ENCODE measurements at regions not wholly inside any gene's neighbourhood (a gene's known extent, or its start where the extent isn't known, plus 50 kb on each side); places are given as distances from the start of the nearest gene placed in this dataset.
A peak's percentile ranks its signal among the peaks of the same experiment; 100 is the strongest.

DNA sequence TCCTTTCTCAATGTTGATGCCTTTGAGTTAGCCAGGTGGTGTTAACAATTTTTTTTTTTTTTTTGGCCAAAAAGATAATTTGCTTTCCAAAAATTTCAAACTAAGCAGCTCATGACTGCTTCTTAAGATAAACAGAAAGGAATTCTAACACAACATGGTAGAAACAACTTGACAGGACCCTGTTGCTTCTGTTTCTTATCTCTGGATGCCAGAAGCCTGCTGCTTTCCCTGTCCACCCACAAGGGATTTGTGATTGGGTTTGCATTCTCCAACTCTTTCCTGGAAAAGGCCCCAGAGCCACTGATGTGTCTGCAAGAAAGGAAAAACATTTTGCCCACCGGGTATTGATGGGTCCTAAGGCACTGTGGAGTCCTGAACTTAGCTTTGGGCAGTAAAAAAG, 217.2 kb upstream of the PKDCC start:
- ATAC-seq (replicated peaks; ENCODE audit: extremely low read depth, poor library complexity, severe bottlenecking) = no peak
- H3K4me1 Mint-ChIP-seq = no peaks in the 10 kb centered on the region
- no peak overlapping the region for H3K27ac Mint-ChIP-seq (ENCODE audit: low read depth)
- H3K4me3 Mint-ChIP-seq = no peak overlapping the region
- H3K27me3 Mint-ChIP-seq = peaks cover 59% of the 10 kb centered on the region
- no peaks in the 10 kb centered on the region for H3K9me3 Mint-ChIP-seq
- no peak for DNase-seq (ENCODE audit: low spot score in 2 of 2)
- H3K36me3 Mint-ChIP-seq (ENCODE audit: insufficient read depth) = peaks cover 2% of the 10 kb centered on the region

DNA sequence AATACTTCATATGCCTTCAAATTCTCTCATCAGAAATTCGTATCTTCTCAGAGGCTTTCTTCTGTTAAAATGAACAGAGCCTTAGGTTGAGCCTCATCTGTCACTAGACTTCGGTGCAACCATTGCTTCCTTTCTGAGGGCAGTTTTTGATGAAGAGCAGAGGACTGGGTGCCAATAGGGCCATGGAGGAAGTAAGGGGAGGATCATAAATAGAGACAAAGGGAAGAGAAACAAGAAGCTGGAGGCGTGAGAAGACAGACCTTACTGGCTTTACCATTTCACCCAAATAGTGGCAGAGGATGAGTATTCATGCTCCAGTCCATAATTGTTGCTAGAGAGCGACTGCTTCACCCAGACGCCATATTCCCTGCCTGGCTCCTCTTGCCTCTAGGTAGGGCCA, 215.6 kb upstream of the PKDCC start:
- Mint-ChIP-seq H3K4me3 (no peak overlapping the region), H3K27ac (ENCODE audit: low read depth) (no peak overlapping the region), H3K36me3 (ENCODE audit: insufficient read depth) (peaks cover 2% of the 10 kb centered on the region), H3K4me1 (no peaks in the 10 kb centered on the region), H3K9me3 (no peaks in the 10 kb centered on the region), H3K27me3 (peaks cover 64% of the 10 kb centered on the region)
- ATAC-seq (replicated peaks; ENCODE audit: extremely low read depth, poor library complexity, severe bottlenecking) (no peak), DNase-seq (ENCODE audit: low spot score in 2 of 2) (no peak)

DNA sequence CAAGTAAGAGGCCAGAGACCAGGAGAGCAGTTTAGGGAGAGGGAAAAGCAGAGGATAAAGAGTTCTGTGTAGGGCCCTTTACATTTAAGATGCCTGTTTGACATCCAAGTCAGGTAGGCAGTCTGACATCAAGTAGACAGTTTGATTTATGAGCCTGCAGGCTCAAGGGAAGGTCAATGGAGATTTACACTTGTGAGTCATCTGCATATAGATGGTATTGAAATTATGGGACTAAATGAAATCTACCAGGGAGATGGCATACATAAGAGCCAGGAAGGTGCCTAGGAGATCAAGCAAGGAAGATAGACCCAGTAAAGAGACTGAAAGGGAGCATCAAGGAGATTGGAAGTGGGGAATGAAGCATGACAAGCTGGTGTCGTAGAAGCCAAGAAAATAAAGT, 212.4 kb upstream of the PKDCC start:
- no peak for DNase-seq (ENCODE audit: low spot score in 2 of 2)
- no peaks in the 10 kb centered on the region for H3K9me3 Mint-ChIP-seq
- no peak overlapping the region for H3K4me3 Mint-ChIP-seq
- no peaks in the 10 kb centered on the region for H3K4me1 Mint-ChIP-seq
- H3K27me3 Mint-ChIP-seq = peaks cover 70% of the 10 kb centered on the region
- peaks cover 2% of the 10 kb centered on the region for H3K36me3 Mint-ChIP-seq (ENCODE audit: insufficient read depth)
- no peak for ATAC-seq (replicated peaks; ENCODE audit: extremely low read depth, poor library complexity, severe bottlenecking)
- H3K27ac Mint-ChIP-seq (ENCODE audit: low read depth) = no peak overlapping the region

DNA sequence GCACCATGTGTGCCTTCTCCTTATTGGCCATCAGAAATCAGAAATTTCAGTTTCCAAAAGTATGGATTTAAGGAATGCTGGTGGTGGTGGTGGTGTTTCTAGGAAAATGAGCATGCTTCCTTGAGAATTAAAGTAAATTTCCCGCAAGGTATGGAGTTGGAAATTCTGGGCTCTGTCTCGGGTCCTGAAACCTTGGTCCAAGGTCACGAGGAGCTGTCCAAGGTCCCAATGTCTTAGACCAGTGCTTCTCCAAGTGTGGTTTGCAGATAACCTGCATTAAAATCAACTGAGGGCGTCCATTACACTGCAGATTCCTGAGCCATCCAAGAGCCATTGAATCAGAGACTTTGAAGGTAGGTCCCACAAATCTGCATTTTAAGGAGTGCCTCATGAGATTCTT, 210.9 kb upstream of the PKDCC start:
- Mint-ChIP-seq H3K4me1 (peaks cover 7% of the 10 kb centered on the region), H3K27me3 (peaks cover 63% of the 10 kb centered on the region), H3K9me3 (no peaks in the 10 kb centered on the region), H3K36me3 (ENCODE audit: insufficient read depth) (peaks cover 7% of the 10 kb centered on the region), H3K27ac (ENCODE audit: low read depth) (no peak overlapping the region), H3K4me3 (no peak overlapping the region)
- DNase-seq (ENCODE audit: low spot score in 2 of 2) (no peak), ATAC-seq (replicated peaks; ENCODE audit: extremely low read depth, poor library complexity, severe bottlenecking) (no peak)

DNA sequence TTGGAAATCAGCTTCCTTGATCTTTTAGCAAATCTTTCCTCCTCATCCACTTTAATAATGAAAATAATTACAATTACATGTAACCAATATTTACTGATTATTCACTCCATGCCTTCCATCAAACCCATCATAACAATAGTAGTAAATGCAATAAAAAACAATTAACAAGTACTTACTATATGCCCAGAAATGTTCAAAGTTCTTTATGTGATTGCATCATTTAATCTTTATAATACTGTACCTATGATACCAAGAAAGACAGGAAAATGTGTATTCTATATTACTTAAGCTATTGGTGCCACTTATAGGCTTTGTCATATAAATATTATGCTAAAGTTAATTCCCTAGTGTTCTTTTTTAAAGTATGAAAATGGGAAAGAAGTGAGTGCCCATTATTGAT, 210.2 kb upstream of the PKDCC start:
- Mint-ChIP-seq H3K4me3 (no peak overlapping the region), H3K27ac (ENCODE audit: low read depth) (peak overlapping the region; percentile 22)

DNA sequence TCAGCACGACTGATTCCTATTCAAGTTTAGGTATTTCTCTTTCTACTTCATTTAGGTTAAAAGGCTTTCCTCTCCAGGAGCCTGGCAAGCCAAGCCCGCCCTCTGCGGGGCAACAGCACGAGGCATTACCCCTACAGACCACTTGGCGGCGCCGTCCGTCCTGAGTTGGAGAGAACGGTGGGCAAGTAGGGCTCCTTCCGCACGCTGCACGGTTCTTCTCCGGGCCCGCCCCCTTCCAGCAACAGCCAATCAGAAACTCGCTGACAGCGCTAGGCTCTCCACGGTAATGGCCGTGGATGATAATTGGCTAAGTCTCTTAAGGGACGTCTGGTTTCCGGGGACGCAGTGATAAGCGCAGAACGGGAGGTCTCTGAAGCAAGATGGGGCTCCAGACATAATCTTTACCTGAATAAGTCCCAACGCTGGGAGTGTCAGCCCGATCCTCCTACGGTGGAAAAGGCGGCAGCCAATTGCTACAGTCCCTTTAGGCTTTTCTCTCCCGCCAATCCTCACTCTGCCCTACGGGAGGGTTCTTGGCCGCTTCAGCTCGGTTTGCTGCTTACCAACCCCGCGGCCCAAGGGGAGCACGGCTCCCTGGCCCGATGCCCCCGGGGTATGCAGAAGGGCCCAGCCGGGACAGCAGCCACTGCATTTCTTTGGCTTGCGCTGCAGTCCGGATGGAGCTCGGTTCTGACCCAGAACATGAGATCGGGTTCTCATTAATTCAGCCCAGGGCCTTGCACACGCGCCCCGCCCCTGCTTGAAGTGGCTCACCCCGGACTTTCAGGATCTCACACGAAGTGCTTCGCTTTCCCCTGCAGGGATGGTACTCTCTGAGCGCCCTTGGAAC, 206.9 kb upstream of the PKDCC start:
- H3K27ac Mint-ChIP-seq (ENCODE audit: low read depth) = peak overlapping the region; percentile 85
- H3K27me3 Mint-ChIP-seq = peaks cover 49% of the 10 kb centered on the region
- peak overlapping the region; percentile 92 for H3K4me3 Mint-ChIP-seq
- H3K36me3 Mint-ChIP-seq (ENCODE audit: insufficient read depth) = peaks cover 7% of the 10 kb centered on the region
- DNase-seq (ENCODE audit: low spot score in 2 of 2) (peak; percentile 97), ATAC-seq (replicated peaks; ENCODE audit: extremely low read depth, poor library complexity, severe bottlenecking) (peak; percentile 100)
- no peaks in the 10 kb centered on the region for H3K9me3 Mint-ChIP-seq
- H3K4me1 Mint-ChIP-seq = peaks cover 7% of the 10 kb centered on the region

More for the DNA sequence above, 210.2 kb upstream of the PKDCC start:
- peaks cover 56% of the 10 kb centered on the region for H3K27me3 Mint-ChIP-seq
- peaks cover 7% of the 10 kb centered on the region for H3K36me3 Mint-ChIP-seq (ENCODE audit: insufficient read depth)
- H3K9me3 Mint-ChIP-seq = no peaks in the 10 kb centered on the region
- ATAC-seq (replicated peaks; ENCODE audit: extremely low read depth, poor library complexity, severe bottlenecking) = no peak
- no peak for DNase-seq (ENCODE audit: low spot score in 2 of 2)
- H3K4me1 Mint-ChIP-seq = peaks cover 7% of the 10 kb centered on the region

DNA sequence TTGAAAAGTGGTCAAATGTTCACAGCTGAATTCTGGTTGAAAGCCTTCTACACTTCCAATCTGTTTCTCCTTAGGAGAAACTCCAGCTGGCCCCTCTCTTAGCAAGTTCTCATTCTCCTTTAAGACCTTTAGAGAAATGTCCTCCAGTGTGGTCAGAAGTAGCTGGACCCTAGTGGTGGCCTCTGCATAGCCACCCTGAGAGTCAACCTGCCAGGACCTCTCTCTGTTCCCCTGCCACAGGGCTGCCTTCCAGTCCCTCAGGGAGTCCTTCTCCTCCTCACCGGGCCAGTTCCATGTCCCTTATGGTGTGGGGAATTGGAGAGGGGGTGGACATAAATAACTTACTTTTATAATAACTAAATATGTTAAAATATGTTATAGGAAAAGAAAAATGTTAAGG, 200.9 kb upstream of the PKDCC start:
- Mint-ChIP-seq H3K36me3 (ENCODE audit: insufficient read depth) (peaks cover 2% of the 10 kb centered on the region), H3K27ac (ENCODE audit: low read depth) (no peak overlapping the region), H3K4me1 (no peaks in the 10 kb centered on the region), H3K9me3 (no peaks in the 10 kb centered on the region), H3K4me3 (no peak overlapping the region), H3K27me3 (peaks cover 80% of the 10 kb centered on the region)
- no peak for ATAC-seq (replicated peaks; ENCODE audit: extremely low read depth, poor library complexity, severe bottlenecking)
- no peak for DNase-seq (ENCODE audit: low spot score in 2 of 2)

DNA sequence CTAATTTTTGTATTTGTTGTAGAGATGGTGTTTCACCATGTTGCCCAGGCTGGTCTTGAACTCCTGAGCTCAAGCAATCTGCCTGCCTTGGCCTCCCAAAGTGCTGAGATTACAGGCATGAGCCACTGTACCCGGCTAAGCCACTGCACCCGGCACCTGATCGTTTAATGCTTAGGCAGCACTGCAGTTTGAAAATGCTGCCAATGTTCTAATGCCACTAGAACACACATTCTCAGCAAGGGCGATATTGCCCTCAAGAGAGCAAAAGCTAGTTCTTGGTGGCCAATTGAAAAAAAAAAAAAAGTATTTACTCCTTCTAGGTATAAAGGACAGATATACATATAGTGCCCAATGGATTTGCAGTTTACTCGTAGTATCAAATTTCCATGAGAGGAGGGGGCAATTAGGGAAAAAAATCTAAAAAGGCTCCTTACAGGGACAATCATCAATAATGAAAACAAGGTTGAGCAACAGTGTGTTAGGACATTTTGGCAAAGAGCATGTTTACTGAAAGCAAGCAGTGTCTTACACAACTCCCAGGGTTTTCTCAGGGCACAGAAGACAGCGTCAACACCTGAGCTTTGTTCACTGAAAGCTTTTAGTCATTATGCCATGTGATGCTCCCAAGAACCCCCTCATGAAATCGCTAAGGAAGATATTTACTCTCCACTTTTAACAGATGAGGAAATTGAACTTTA, 199.9 kb upstream of the PKDCC start:
- H3K9me3 Mint-ChIP-seq = no peaks in the 10 kb centered on the region
- peaks cover 85% of the 10 kb centered on the region for H3K27me3 Mint-ChIP-seq
- peaks cover 2% of the 10 kb centered on the region for H3K36me3 Mint-ChIP-seq (ENCODE audit: insufficient read depth)
- H3K4me3 Mint-ChIP-seq = no peak overlapping the region
- H3K27ac Mint-ChIP-seq (ENCODE audit: low read depth) = no peak overlapping the region
- ATAC-seq (replicated peaks; ENCODE audit: extremely low read depth, poor library complexity, severe bottlenecking) = no peak
- DNase-seq (ENCODE audit: low spot score in 2 of 2) = no peak
- H3K4me1 Mint-ChIP-seq = no peaks in the 10 kb centered on the region

DNA sequence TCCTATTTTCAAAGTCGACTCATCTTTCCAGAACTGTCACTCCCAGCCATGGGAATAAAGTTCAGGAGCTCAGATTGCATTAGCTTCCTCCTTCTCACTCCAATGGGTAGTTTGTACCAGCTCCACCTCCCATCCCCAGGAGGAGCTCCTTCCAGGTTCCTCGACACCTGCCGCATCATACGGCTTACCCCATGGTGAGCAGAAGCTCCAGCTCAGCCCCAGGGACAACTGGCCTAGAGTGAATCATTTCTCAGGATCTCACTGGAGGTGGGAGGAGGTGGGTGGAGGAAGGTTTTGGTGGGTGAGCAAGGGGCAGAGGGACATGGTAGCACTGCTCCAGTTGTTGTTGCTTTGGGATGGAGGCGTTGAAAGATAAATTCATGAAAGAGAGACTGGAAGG, 196.3 kb upstream of the PKDCC start:
- H3K4me3 Mint-ChIP-seq = no peak overlapping the region
- ATAC-seq (replicated peaks; ENCODE audit: extremely low read depth, poor library complexity, severe bottlenecking) = no peak
- H3K4me1 Mint-ChIP-seq = no peaks in the 10 kb centered on the region
- H3K27me3 Mint-ChIP-seq = peaks cover 57% of the 10 kb centered on the region
- H3K9me3 Mint-ChIP-seq = no peaks in the 10 kb centered on the region
- no peak for DNase-seq (ENCODE audit: low spot score in 2 of 2)
- H3K36me3 Mint-ChIP-seq (ENCODE audit: insufficient read depth) = no peaks in the 10 kb centered on the region
- H3K27ac Mint-ChIP-seq (ENCODE audit: low read depth) = no peak overlapping the region

DNA sequence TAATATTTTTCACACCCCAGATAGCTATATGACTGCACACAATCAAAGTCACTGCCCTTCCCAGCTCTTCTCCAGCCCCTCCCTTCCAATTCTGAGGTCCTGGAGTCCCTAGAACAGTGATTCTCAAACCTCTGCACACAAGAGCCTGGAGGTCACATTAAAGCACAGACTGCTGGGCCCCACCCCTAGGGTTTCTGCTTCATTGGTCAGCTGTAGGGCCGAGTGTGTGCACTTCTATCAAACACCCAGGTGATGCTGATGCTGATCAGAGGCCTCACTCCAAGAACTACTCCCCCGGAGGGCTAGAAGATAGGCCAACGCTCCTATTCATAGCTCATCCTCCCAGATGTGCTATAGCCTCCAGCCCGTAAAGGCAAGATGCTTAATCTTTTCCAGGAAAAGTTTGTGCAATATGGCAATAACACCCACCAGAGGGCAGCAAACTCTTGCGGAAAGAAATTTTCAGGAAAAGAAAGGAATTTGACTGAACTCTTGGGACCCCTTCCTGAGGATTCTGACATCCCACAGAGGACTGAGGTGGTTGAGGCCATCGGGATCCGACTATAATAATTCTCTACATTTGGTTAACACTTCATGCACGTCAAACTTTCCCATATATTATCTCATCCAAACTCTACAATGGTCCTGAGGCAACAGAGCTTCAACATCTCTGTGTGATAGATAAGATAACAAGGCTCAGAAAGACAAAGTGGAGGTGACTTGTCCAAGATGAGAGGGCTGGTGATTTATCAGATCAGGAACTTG, 194.2 kb upstream of the PKDCC start:
- Mint-ChIP-seq H3K27ac (ENCODE audit: low read depth) (no peak overlapping the region), H3K9me3 (no peaks in the 10 kb centered on the region), H3K36me3 (ENCODE audit: insufficient read depth) (no peaks in the 10 kb centered on the region), H3K27me3 (peaks cover 37% of the 10 kb centered on the region), H3K4me3 (no peak overlapping the region), H3K4me1 (no peaks in the 10 kb centered on the region)
- DNase-seq (ENCODE audit: low spot score in 2 of 2) = no peak
- ATAC-seq (replicated peaks; ENCODE audit: extremely low read depth, poor library complexity, severe bottlenecking) = no peak

DNA sequence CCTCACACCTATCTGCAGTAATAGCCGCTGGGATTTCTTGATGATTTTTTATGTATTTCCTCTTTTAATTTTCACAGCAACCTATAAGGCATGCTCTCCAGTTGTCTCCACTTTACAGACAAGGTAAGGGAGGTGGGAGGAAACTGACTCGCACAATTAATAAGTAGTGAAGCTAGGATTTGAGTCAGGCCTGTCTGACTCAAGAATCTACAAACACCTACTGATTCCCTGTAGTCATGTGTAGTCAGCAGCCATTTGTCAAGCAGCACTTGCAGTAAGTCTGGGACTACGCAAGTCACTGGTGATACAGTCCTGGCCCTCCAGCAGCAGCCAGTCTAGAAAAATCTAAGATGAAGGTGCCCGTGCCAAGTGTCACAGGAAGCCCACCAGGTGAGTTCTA, 193.6 kb upstream of the PKDCC start:
- H3K4me3 Mint-ChIP-seq = no peak overlapping the region
- H3K27ac Mint-ChIP-seq (ENCODE audit: low read depth) = no peak overlapping the region
- no peak for DNase-seq (ENCODE audit: low spot score in 2 of 2)
- H3K9me3 Mint-ChIP-seq = no peaks in the 10 kb centered on the region
- no peaks in the 10 kb centered on the region for H3K36me3 Mint-ChIP-seq (ENCODE audit: insufficient read depth)
- no peaks in the 10 kb centered on the region for H3K4me1 Mint-ChIP-seq
- H3K27me3 Mint-ChIP-seq = peaks cover 34% of the 10 kb centered on the region
- ATAC-seq (replicated peaks; ENCODE audit: extremely low read depth, poor library complexity, severe bottlenecking) = no peak

DNA sequence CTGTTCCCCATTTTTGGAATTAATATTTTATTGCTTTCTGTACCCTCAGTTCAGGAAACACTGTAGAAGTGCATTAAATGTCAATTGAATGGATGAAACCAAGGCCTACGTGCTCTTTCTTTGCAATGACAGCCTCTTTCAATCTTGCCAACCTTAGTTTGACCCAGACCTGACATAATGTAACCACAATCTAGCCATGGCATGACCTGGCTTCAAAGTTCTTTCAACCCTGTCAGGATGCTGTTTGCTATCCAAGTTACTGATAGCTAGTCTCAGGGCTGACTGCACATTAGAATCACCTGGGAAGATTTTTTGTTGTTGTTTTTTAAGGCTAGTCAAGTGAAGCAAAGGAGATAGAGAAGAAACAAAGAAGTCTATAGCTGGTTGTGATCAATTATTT, 190.9 kb upstream of the PKDCC start:
- Mint-ChIP-seq H3K4me3 (no peak overlapping the region), H3K27me3 (peaks cover 34% of the 10 kb centered on the region), H3K9me3 (no peaks in the 10 kb centered on the region), H3K27ac (ENCODE audit: low read depth) (no peak overlapping the region), H3K4me1 (no peaks in the 10 kb centered on the region), H3K36me3 (ENCODE audit: insufficient read depth) (peaks cover 2% of the 10 kb centered on the region)
- ATAC-seq (replicated peaks; ENCODE audit: extremely low read depth, poor library complexity, severe bottlenecking) (no peak), DNase-seq (ENCODE audit: low spot score in 2 of 2) (no peak)

Measured in central memory CD8-positive, alpha-beta T cell (primary cell).